ENCODE measurements at regions not wholly inside any gene's neighbourhood (a gene's known extent, or its start where the extent isn't known, plus 50 kb on each side); places are given as distances from the start of the nearest gene placed in this dataset.
"Not testable (repeated sequence)": the region's sequence is repeated elsewhere in the genome, so short reads cannot be mapped to it uniquely, and the experiment has no call there.

- TF ChIP-seq EP300, CTCF, POLR2A, POLR2AphosphoS5 (IDR thresholded peaks at IDR 0.05): not testable (repeated sequence)
These were observed 69.5 kb downstream of the MDH2 start for GRCh38 chr7:76117306-76117991.

All from sigmoid colon (tissue), 4 donors.